Fibroblast of lung (primary cell): ENCODE measurements at regions not wholly inside any gene's neighbourhood (a gene's known extent, or its start where the extent isn't known, plus 50 kb on each side); places are given as distances from the start of the nearest gene placed in this dataset.

Experiments
- EZH2 ChIP-seq: IDR thresholded peaks from 2 replicates; pipeline ENCODE4 v1.5.1; 2012; ENCODE audit warnings: low read length, control low read depth, mild to moderate bottlenecking; ENCODE audit errors: missing control alignments
- TF ChIP-seq, protein P1 (sequence below), 2 donors: IDR thresholded peaks in 1 of 2; conservative IDR thresholded peaks in 1 of 2; 1 replicate in 1 of 2; 2 replicates in 1 of 2; pipeline ENCODE4 v1.5.1; 2011 to 2012; ENCODE audit warnings: low read length in 2 of 2, control low read depth in 1 of 2, inconsistent platforms in 1 of 2, low read depth in 1 of 2, mild to moderate bottlenecking in 1 of 2

DNA sequence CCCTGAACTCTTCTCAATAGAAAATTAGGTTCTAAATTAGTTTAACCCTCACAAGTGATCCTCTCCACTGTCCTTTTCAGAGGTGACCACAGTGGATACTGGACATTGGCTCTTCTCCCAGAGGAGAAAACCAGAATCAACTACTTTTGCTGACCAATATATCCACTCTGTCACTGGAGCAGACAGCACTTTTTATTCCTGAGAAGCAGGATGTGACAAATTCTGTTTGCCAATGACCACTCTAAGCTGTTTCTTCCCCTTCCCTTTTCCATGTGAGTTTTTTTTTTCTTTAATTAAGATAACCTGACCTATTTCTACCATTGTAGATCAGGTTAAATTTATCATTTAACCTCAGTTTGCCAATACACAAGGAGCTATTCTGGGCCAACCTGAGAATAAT, 79.7 kb upstream of the ZNF280D start:
- TF ChIP-seq, protein P1, sequence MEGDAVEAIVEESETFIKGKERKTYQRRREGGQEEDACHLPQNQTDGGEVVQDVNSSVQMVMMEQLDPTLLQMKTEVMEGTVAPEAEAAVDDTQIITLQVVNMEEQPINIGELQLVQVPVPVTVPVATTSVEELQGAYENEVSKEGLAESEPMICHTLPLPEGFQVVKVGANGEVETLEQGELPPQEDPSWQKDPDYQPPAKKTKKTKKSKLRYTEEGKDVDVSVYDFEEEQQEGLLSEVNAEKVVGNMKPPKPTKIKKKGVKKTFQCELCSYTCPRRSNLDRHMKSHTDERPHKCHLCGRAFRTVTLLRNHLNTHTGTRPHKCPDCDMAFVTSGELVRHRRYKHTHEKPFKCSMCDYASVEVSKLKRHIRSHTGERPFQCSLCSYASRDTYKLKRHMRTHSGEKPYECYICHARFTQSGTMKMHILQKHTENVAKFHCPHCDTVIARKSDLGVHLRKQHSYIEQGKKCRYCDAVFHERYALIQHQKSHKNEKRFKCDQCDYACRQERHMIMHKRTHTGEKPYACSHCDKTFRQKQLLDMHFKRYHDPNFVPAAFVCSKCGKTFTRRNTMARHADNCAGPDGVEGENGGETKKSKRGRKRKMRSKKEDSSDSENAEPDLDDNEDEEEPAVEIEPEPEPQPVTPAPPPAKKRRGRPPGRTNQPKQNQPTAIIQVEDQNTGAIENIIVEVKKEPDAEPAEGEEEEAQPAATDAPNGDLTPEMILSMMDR (conservative IDR thresholded peaks at IDR 0.05 in 1 of 2, IDR thresholded peaks at IDR 0.05 in 1 of 2; ENCODE audit: low read depth in 1 of 2, low read length in 2 of 2), result no peak
- no peak for TF ChIP-seq EZH2
